HG03460 (cell line): ENCODE measurements at regions not wholly inside any gene's neighbourhood (a gene's known extent, or its start where the extent isn't known, plus 50 kb on each side); places are given as distances from the start of the nearest gene placed in this dataset.

Experiments used
- ATAC-seq: cut with Tn5 transposase; IDR thresholded peaks from one replicate; pipeline ENCODE4 v1.9.1; 2021; ENCODE audit not compliant: unreplicated experiment

- no peak for ATAC-seq
These were observed 279.8 kb downstream of the IKZF2 start for GRCh38 chr2:212871597-212871996.

GRCh38 chr2:212864186-212864585 lies 287.2 kb downstream of the IKZF2 start:
- no peak for ATAC-seq

DNA sequence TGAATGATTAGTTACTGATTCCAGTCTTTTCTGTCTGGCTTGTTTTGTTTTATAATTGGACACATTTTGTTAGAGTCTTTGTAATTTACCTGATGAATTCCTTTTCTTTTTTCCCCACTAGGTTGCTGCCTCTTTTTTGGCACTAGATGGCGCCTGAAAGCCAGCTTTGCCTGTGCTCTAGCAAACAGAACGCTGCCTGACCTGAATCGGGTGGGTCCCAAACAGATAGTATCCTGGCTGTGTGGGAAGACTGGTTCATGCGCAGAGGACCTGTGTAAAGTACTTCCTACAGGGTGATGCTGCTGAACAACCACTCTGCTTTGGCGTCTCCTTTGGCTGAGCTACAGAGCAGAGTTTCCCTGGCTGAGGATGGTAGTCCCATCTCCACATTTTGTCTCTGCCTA lies 288.2 kb downstream of the IKZF2 start:
- ATAC-seq, result peak; percentile 61

- no peak for ATAC-seq
These were observed 292.9 kb downstream of the IKZF2 start for GRCh38 chr2:212858496-212858895.

DNA sequence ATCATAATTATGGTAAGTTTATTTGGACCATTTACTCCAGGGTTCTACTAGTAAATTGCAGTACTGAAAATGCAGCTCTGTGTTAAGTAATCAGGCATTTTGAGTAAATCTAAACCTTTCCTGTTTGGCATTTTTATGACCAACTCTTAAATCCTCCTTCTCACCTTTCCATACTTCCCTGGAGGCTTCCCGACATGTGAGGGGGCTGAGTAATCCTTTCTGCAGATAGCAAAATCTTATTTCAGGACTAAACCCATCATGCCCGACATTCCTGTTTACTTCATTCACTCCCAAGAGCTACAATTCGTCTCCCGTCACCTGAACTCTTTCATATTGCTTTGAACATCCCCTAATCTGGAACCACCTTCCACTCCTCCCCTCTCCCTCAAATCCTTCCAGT lies 296.6 kb downstream of the IKZF2 start:
- ATAC-seq, result no peak

- ATAC-seq, result no peak
These were observed 297.3 kb downstream of the IKZF2 start for GRCh38 chr2:212854116-212854515.

- no peak for ATAC-seq
These were observed 305.5 kb downstream of the IKZF2 start for GRCh38 chr2:212845941-212846340.

DNA sequence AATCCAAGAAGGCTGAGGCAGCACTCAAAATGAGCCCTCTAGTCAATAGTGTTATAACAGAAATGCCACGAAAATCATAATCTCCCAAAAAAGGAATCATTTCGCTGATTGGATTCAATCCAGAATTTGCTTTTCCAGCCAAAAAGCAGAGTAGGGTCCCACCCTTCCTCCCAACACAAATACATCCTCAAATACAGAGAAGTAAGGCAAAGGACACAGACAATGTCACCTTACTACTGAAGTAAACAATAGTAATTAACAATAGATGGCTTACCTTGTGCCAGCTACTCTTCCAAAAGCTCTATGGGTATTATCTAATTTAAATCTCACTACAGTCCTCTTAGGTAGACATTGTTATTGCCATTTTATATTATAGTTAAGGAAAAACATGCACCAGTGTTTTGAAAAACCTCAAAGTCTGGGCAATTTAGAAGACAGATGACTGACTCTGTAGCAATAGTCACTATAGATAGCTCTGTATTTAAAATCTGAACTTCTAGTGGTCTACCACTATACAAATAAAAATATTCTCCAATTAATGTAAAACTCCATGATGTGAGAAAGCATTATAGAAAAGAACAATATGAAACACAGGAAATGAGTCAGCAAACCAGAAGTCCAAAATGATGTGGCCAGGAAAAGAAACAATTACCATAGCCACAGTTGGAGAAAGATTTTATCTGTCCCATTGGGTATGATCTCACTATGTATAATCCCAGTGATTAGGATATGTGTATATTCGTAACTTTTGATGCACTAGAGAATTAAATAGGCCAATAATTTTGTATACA lies 305.0 kb upstream of the ERBB4 start:
- no peak for ATAC-seq

GRCh38 chr2:212842544-212843185 lies 304.1 kb upstream of the ERBB4 start:
- no peak for ATAC-seq

DNA sequence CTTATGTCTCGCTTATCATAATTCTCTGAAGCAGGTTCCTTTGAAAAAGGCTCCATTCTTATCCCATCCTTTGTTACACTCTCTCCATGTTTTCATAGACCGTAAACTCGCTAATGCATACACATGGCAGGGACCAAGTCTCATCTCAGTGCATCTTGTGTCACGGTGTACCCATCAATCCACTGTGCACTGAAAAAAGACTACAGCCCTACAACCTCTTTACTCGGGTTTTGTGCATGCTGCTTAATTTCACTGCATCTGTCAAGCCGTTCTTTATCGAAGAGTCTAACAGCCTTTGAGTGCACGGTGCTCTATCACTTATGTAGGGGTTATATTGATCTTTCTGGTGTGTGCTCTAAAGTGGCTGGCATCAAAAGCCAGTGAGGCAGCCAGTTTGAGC lies 302.9 kb upstream of the ERBB4 start:
- ATAC-seq, result no peak

GRCh38 chr2:212832211-212833195 lies 293.9 kb upstream of the ERBB4 start:
- no peak for ATAC-seq

DNA sequence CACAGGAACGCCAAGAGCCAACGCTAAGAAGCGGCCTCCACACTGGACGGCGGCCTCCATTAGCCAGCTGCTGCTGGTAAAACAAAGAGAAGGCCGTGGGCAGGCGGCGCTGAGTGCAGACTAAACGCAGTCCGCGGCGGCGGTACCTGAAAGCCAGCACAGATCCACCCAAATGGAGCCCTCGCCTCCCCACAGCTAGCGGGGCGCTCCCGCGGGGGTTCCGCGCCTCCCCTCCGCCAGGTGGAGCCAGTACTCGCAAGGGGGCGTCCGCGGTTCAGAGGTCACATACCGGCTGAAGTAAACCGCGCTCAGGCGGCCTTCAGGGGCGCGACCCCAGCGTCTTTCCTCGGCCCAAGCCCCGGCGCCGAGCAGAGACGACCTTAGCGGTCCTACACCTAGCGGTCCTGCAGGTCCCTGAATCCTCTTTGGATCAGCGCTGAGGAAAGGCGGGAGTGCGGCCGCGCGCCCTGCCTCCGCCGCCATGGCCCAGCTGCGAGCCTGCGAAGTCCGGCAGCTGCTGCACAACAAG lies 293.1 kb upstream of the ERBB4 start:
- no peak for ATAC-seq

GRCh38 chr2:212816267-212816666 lies 277.7 kb upstream of the ERBB4 start:
- ATAC-seq, result no peak

- ATAC-seq, result no peak
These were observed 276.9 kb upstream of the ERBB4 start for GRCh38 chr2:212815453-212815852.

- no peak for ATAC-seq
These were observed 276.3 kb upstream of the ERBB4 start for GRCh38 chr2:212814941-212815340.

GRCh38 chr2:212811921-212812320 lies 273.3 kb upstream of the ERBB4 start:
- no peak for ATAC-seq

GRCh38 chr2:212811036-212811805 lies 272.6 kb upstream of the ERBB4 start:
- no peak for ATAC-seq

DNA sequence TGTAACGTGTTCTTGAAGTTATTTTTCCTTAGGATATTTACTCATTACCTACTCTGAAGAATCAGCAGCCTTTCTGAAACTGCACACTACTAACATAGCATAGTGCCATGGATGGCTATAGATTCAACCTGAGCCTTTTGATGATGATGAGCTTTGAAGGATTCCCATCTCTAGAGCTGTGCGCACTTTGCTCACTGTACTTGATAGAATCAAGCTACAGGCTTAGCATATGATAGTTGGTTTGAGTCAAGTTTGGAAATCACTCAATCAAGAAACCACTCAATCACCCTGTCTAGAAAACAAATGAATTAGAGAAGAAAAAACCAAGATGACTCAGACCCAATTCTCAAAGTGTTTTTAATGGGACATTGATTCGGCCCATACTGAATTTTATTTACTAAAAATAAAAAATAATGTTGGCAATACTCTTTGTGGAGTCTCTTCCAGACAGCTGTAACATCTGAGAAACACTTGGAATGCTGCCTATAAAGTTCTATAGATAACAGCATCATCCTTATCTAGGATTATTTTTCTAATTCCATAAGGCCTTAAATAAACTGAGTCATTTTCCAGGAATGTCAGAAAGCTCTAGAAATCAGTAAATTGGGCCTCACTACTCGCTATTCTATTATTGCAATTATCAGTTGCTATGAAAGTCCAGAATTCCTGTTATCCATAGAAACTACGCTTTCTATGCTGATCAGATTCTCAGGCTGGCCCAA lies 259.0 kb upstream of the ERBB4 start:
- no peak for ATAC-seq

- no peak for ATAC-seq
These were observed 255.9 kb upstream of the ERBB4 start for GRCh38 chr2:212794471-212794870.

DNA sequence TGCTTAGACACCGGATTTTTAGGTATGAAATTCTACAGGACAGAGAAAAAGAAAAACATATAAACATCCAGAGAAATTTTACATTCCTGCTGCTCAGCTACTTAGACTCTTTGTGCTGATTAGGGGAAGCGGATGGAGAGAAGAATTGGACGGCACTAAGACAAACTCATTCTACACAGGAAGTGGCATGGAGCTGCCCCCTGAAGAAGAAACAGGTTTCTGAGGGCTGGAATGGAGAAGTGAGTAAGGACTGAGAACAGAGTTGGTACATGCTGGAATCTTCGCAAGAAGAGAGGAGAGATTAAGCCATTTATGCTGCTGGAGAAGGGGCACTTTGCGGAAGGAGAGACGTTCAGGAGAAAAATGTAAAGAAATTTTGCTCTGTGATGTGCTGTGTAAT lies 253.0 kb upstream of the ERBB4 start:
- ATAC-seq, result no peak
